GM21529 (cell line): ENCODE measurements at regions not wholly inside any gene's neighbourhood (a gene's known extent, or its start where the extent isn't known, plus 50 kb on each side); places are given as distances from the start of the nearest gene placed in this dataset.
"Not testable (repeated sequence)": the region's sequence is repeated elsewhere in the genome, so short reads cannot be mapped to it uniquely, and the experiment has no call there.

Experiments used
- ATAC-seq: cut with Tn5 transposase; IDR thresholded peaks from one replicate; pipeline ENCODE4 v1.9.1; 2021; ENCODE audit not compliant: unreplicated experiment

DNA sequence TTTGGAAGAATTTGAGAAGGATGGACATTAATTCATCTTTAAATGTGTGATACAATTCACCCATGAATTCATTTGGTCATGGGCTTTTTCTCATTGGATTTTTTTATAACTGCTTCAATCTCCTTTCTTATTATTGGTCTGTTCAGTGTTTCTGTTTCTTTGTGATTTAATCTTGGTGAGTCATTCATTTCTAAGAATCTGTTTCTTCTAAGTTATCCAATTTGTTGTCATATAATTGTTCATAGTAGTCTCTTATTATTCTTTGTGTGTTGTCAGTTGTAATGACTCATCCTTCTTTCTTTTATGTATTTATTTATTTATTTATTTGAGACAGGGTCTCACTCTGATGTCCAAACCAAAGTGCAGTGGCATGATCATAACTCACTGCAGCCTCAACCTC lies 146.1 kb upstream of the ZNF267 start:
- no peak for ATAC-seq

DNA sequence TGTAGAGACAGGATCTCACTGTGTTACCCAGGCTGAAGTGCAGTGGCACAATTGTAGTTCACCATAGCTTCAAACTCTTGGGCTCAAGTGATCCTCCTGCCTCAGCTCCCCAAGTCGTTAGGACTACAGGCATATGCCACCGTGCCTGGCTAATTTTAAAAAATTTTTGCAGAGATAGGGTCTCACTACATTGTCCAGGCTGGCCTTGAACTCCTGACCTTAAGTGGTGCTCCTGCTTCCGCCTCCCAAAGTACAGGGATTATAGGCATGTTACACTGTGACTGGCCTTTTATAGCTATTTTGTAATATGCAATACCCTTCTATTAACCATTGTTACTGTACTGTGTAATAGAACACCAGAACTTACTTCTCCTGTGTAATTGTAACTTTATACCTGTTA lies 139.3 kb upstream of the ZNF267 start:
- no peak for ATAC-seq

DNA sequence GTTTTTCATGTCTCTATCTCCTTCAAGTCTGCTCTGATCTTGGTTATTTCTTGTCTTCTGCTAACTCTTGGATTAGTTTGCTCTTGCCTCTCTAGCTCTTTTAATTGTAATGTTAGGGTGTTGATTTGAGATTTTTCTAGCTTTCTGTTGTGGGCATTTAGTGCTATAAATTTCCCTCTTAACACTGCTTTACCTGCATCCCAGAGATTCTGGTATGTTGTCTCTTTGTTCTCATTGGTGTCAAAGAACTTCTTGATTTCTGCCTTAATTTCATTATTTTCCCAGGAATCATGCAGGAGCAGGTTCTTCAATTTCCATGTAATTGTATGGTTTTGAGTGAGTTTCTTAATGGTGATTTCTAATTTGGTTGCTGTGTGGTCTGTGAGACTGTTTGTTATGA lies 128.5 kb upstream of the ZNF267 start:
- not testable (repeated sequence) for ATAC-seq

DNA sequence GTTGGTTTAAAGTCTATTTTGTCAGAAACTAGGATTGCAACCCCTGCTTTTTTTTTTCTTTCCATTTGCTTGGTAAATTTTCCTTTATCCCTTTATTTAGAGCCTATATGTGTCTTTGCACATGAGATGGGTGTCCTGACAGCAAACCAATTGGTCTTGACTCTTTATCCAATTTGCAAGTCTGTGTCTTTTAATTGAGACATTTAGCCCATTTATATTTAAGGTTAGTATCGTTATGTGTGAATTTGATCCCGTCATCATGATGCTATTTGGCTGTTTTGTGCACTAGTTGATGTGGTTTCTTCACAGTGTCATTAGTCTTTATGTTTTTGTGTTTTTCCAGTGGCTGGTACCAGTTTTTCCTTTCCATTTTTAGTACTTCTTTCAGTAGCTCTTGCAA lies 127.7 kb upstream of the ZNF267 start:
- ATAC-seq: no peak

DNA sequence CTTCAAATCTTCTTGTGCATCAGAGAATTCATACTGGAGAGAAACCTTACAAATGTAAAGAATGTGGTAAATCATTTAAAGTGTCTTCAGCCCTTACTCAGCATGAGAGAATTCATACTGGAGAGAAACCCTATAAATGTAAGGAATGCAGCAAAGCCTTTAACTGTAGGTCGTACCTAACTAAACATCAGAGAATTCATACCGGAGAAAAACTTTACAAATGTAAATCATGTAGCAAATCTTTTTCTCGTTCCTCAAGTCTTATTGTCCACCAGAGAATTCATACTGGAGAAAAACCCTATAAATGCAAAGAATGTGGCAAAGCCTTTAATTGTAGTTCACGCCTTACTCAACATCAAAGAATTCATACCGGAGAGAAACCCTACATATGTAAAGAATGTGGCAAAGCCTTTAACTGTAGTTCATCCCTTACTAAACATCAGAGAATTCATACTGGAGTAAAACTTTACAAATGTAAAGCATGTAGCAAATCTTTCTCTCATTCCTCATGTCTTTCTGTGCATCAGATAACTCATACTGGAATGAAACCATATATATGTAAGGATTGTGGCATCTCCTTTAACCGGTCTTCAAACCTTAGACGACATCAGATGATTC lies 118.5 kb upstream of the ZNF267 start:
- no peak for ATAC-seq

DNA sequence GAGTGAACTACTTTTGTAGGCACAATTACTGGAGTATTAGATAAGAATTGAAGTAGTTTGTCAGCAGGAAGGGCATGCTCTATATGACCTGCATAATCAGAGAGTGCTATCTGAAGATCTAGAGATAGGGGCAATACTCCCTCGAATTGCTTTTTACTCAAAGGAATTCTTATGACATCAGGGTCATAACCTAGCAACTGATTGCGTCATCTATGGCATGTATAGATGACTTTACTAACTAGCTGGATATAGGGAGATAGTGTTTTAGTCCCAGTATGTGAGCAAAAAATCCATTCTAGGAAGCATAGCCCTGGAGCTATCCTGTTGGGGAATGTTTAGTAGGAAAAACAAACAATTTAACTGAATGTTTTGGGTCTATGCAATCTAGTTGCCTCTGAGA lies 109.5 kb upstream of the ZNF267 start:
- ATAC-seq: no peak

DNA sequence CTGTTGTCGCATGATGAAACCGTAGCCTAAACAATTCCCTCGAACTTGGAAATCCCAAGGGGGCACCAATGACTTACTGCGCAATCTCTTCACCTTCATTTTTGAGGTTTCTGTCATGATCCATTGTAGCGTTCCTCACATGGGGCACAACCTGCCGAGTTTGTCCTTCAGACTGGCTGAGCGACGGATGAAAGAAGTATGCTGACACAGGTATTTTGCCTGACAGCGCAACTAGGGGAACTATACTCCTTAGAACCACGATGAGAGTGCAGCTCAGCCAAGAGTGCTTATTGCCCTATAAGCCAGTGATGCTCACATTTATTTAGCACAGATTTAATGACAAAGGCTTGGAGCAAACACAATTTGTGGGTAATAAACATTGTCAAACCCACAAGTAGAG lies 106.3 kb upstream of the ZNF267 start:
- no peak for ATAC-seq

DNA sequence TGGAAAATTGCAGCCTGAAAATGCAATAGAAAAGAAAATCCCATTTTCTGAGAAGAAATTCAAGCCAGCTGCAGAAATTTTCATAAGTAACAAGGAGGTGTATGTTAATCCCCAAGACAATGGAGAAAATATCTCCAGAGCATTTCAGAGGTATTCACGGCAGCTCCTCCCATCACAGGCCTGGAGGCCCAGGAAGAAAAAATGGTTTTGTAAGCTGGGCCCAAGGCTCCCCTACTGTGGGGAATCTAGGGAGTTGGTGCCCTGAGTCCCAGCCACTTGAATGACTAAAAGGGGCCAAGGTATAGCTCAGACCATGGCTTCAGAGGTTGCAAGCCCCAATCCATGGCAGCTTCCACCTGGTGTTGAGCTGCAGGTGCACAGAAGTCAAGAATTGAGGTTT lies 93.3 kb upstream of the ZNF267 start:
- ATAC-seq: no peak

DNA sequence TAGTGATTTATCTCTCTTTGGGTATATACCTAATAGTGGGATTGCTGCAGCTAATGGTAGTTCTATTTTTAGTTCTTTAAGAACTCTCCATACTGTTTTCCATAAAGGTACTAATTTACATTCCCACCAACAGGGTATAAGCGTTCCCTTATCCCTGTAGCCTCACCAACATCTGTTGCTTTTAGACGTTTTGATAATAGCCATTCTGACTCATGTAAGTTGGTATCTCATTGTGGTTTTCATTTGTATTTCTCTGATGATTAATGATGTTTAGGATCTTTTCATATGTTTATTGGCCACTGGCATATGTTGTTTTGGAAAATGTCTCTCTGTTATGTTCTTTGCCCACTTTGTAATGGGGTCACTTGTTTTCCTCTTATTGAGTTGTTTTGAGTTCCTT lies 88.5 kb upstream of the ZNF267 start:
- ATAC-seq: no peak

DNA sequence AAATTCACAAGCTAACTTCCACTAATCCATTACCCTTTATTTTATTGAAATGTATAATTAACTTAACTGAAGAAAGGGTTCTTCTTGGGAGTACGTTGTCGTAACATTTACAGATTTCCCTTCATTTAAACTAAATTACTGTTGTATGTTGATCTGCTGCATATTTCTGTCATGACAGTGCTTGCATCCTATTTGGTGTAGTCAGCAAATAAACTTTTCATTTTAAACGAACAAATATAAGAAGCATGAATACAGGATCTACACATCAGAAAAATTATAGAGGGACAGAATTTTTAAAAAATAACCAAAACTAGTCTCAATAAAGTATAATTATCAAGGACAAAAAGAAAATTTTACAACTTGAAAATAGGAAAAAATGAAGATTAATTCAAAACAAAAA lies 66.5 kb upstream of the ZNF267 start:
- ATAC-seq: no peak

DNA sequence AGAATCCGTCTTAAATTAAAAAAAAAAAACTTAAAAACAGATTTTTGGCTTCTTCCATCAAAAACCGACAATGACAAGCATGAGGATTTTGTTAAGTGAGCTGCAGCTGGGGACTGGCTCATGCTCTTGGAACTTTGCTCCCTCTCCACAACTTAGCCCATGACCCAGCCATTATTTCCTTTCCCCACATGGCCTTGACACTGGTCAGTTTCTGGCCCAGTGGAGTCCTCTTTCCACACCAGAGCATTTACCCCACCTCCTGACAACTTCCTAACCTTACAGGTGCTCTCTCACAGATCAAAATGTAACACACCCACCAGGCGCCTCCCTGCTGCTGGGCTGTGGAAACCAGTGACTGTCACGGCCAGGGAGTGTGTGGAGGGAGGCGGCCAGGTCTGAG lies 62.7 kb upstream of the ZNF267 start:
- ATAC-seq: no peak

DNA sequence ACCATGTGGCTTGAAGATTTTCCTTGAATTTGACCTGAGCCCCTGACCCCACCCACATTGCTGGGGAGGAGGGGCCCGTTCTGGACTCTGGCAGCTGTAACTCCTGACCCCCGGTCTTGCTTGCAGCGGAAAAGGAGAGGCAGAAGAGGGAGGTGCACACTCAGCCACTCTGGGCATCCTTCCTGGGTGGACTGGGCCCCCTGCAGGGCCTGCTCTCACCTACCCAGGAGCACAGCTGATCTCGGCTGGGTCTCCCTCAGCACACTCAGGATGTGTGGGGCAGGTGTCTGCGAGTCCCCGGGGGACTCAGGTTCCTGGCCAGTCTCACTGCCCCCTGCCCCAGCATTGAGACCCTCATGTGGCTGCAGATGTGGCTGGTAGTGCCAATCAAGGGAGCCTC lies 57.5 kb upstream of the ZNF267 start:
- not testable (repeated sequence) for ATAC-seq

DNA sequence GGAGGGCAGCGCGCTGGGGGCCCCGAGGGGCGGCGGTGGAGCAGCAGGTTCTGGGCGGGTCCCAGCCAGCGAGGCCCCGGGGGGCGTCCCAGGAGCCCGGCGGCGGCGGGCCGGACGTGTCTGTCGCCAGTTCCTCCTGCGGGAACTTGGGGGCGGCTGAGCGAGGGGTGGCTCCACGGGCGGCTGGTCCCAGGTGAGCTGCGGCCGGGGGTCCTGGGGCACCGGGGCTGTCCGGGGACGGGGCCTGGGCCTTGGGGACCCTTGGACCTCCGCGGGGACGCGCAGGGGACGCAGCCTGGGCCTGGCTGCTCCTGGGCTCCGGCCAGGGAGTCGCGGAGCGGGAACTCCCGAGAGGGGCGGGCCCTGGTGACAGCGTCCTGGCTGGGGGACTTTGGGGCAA lies 54.2 kb upstream of the ZNF267 start:
- no peak for ATAC-seq

DNA sequence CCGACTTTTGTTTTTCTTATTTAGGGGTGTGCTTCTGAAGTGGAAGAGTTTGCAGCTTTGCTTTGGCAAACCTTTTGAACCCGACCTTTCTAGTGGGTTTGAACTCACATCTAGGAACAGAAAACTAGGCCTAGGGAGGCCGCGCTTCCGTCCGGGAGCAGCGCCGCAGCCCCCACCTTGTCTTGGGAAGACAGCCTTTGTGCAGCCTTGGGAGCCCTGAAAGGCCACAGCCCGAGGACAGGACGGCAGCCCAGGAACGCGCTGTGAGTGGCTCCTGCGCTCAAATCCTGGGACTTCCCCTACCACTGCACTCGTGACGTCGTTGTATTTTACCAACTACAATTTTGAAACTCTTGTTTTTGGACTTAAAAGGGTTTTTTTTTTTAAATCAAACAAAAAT lies 53.7 kb upstream of the ZNF267 start:
- no peak for ATAC-seq
